ENCODE measurements at regions not wholly inside any gene's neighbourhood (a gene's known extent, or its start where the extent isn't known, plus 50 kb on each side); places are given as distances from the start of the nearest gene placed in this dataset.

- DNase-seq, result no peak
Observed at GRCh38 chr6:169165561-169166300, 87.9 kb downstream of the THBS2 start.

GRCh38 chr6:169164986-169165385, 88.7 kb downstream of the THBS2 start:
- DNase-seq, result no peak

- no peak for DNase-seq
Observed at GRCh38 chr6:169164451-169164850, 89.2 kb downstream of the THBS2 start.

- DNase-seq, result no peak
Observed at GRCh38 chr6:169163411-169163901, 90.2 kb downstream of the THBS2 start.

- DNase-seq, result peak; percentile 48
Observed at GRCh38 chr6:169162752-169163407, 90.8 kb downstream of the THBS2 start.

- DNase-seq, result no peak
Observed at GRCh38 chr6:169162249-169162648, 91.4 kb downstream of the THBS2 start.

- DNase-seq, result no peak
Observed at GRCh38 chr6:169161572-169162167, 92.0 kb downstream of the THBS2 start.

GRCh38 chr6:169160855-169161560, 92.6 kb downstream of the THBS2 start:
- DNase-seq, result peak; percentile 21

- DNase-seq, result no peak
Observed at GRCh38 chr6:169160091-169160854, 93.4 kb downstream of the THBS2 start.

GRCh38 chr6:169159331-169159730, 94.3 kb downstream of the THBS2 start:
- no peak for DNase-seq

GRCh38 chr6:169158691-169159090, 95.0 kb downstream of the THBS2 start:
- no peak for DNase-seq

- no peak for DNase-seq
Observed at GRCh38 chr6:169158174-169158573, 95.5 kb downstream of the THBS2 start.

- DNase-seq, result no peak
Observed at GRCh38 chr6:169157197-169158148, 96.2 kb downstream of the THBS2 start.

- no peak for DNase-seq
Observed at GRCh38 chr6:169156793-169157147, 96.9 kb downstream of the THBS2 start.

- no peak for DNase-seq
Observed at GRCh38 chr6:169156108-169156792, 97.4 kb downstream of the THBS2 start.

- DNase-seq, result no peak
Observed at GRCh38 chr6:169155481-169155880, 98.2 kb downstream of the THBS2 start.

- DNase-seq, result no peak
Observed at GRCh38 chr6:169153401-169153800, 100.2 kb downstream of the THBS2 start.

GRCh38 chr6:169146521-169146920, 107.1 kb downstream of the THBS2 start:
- DNase-seq, result no peak

- DNase-seq, result no peak
Observed at GRCh38 chr6:169145991-169146501, 107.6 kb downstream of the THBS2 start.

- DNase-seq, result no peak
Observed at GRCh38 chr6:169145496-169145895, 108.2 kb downstream of the THBS2 start.

- DNase-seq, result no peak
Observed at GRCh38 chr6:169144356-169144755, 109.3 kb downstream of the THBS2 start.
